ENCODE measurements at regions not wholly inside any gene's neighbourhood (a gene's known extent, or its start where the extent isn't known, plus 50 kb on each side); places are given as distances from the start of the nearest gene placed in this dataset.
A peak's percentile ranks its signal among the peaks of the same experiment; 100 is the strongest.

- Histone ChIP-seq H3K9me3 (ENCODE audit: control insufficient read depth, low read length) (no peaks in the 10 kb centered on the region), H3K27me3 (ENCODE audit: control insufficient read depth, insufficient read depth, low read length, poor library complexity, severe bottlenecking) (no peaks in the 10 kb centered on the region), H3K4me1 (ENCODE audit: control insufficient read depth, insufficient read depth, low read length) (no peaks in the 10 kb centered on the region), H3K36me3 (ENCODE audit: control insufficient read depth, insufficient read depth, low read length) (peaks cover 41% of the 10 kb centered on the region), H3K27ac (ENCODE audit: low read depth, low read length) (no peak overlapping the region), H3K9ac (ENCODE audit: extremely low read depth, low read length, poor library complexity, severe bottlenecking) (no peak overlapping the region), H3K4me3 (ENCODE audit: low read length) (no peak overlapping the region)
- H3K4me3 Mint-ChIP-seq, result no peak overlapping the region
- H3K4me1 Mint-ChIP-seq, result peaks cover 3% of the 10 kb centered on the region
- DNase-seq, result no peak
- TF ChIP-seq CTCF (conservative IDR thresholded peaks at IDR 0.05), result no peak
- peaks cover 52% of the 10 kb centered on the region for H3K36me3 Mint-ChIP-seq (ENCODE audit: low read depth)
- no peaks in the 10 kb centered on the region for H3K27me3 Mint-ChIP-seq (ENCODE audit: insufficient read depth)
- WGBS, 2 experiments (ENCODE audit: insufficient coverage in 1 of 2, insufficient read length in 1 of 2), result 93 to 100% methylated on average over 1 to 4 of the region's 4 CpGs
- no peaks in the 10 kb centered on the region for H3K9me3 Mint-ChIP-seq
- no peak overlapping the region for H3K27ac Mint-ChIP-seq
These were observed 166.7 kb upstream of the ZNF267 start for GRCh38 chr16:31706925-31707324.

- no peaks in the 10 kb centered on the region for H3K27me3 ChIP-seq (ENCODE audit: control insufficient read depth, insufficient read depth, low read length, poor library complexity, severe bottlenecking)
- H3K4me3 ChIP-seq (ENCODE audit: low read length), result no peak overlapping the region
- Mint-ChIP-seq H3K36me3 (ENCODE audit: low read depth) (peaks cover 46% of the 10 kb centered on the region), H3K4me3 (no peak overlapping the region), H3K9me3 (no peaks in the 10 kb centered on the region), H3K27ac (no peak overlapping the region), H3K27me3 (ENCODE audit: insufficient read depth) (no peaks in the 10 kb centered on the region), H3K4me1 (peaks cover 11% of the 10 kb centered on the region)
- no peaks in the 10 kb centered on the region for H3K4me1 ChIP-seq (ENCODE audit: control insufficient read depth, insufficient read depth, low read length)
- peaks cover 39% of the 10 kb centered on the region for H3K36me3 ChIP-seq (ENCODE audit: control insufficient read depth, insufficient read depth, low read length)
- DNase-seq, result peak; percentile 45
- H3K9me3 ChIP-seq (ENCODE audit: control insufficient read depth, low read length), result no peaks in the 10 kb centered on the region
- no peak overlapping the region for H3K9ac ChIP-seq (ENCODE audit: extremely low read depth, low read length, poor library complexity, severe bottlenecking)
- H3K27ac ChIP-seq (ENCODE audit: low read depth, low read length), result no peak overlapping the region
- no peak for TF ChIP-seq CTCF (conservative IDR thresholded peaks at IDR 0.05)
- WGBS, 2 experiments (ENCODE audit: insufficient coverage in 1 of 2, insufficient read length in 1 of 2), result 93 to 97% methylated on average over 5 to 10 of the region's 10 CpGs
These were observed 165.8 kb upstream of the ZNF267 start for GRCh38 chr16:31707743-31708335.

- H3K27me3 ChIP-seq (ENCODE audit: control insufficient read depth, insufficient read depth, low read length, poor library complexity, severe bottlenecking), result no peaks in the 10 kb centered on the region
These were observed 165.3 kb upstream of the ZNF267 start for GRCh38 chr16:31708348-31708747.

More at GRCh38 chr16:31708348-31708747, 165.3 kb upstream of the ZNF267 start:
- peaks cover 12% of the 10 kb centered on the region for H3K4me1 Mint-ChIP-seq
- Histone ChIP-seq H3K4me3 (ENCODE audit: low read length) (no peak overlapping the region), H3K27ac (ENCODE audit: low read depth, low read length) (no peak overlapping the region), H3K9me3 (ENCODE audit: control insufficient read depth, low read length) (no peaks in the 10 kb centered on the region), H3K36me3 (ENCODE audit: control insufficient read depth, insufficient read depth, low read length) (peaks cover 35% of the 10 kb centered on the region), H3K4me1 (ENCODE audit: control insufficient read depth, insufficient read depth, low read length) (no peaks in the 10 kb centered on the region), H3K9ac (ENCODE audit: extremely low read depth, low read length, poor library complexity, severe bottlenecking) (no peak overlapping the region)
- DNase-seq, result no peak
- peaks cover 42% of the 10 kb centered on the region for H3K36me3 Mint-ChIP-seq (ENCODE audit: low read depth)
- H3K27me3 Mint-ChIP-seq (ENCODE audit: insufficient read depth), result no peaks in the 10 kb centered on the region
- no peaks in the 10 kb centered on the region for H3K9me3 Mint-ChIP-seq
- no peak for TF ChIP-seq CTCF (conservative IDR thresholded peaks at IDR 0.05)
- no peak overlapping the region for H3K27ac Mint-ChIP-seq
- no peak overlapping the region for H3K4me3 Mint-ChIP-seq
- WGBS, 2 experiments (ENCODE audit: insufficient coverage in 1 of 2, insufficient read length in 1 of 2), result 94% methylated on average over 3 to 8 of the region's 8 CpGs

All from endodermal cell (in vitro differentiated cells).